Esophagus squamous epithelium (tissue), 5 donors: ENCODE measurements at regions not wholly inside any gene's neighbourhood (a gene's known extent, or its start where the extent isn't known, plus 50 kb on each side); places are given as distances from the start of the nearest gene placed in this dataset.

Experiments
- DNase-seq: peaks from one replicate; lab custom pipeline; 2025; lab: John Stamatoyannopoulos, UW
- H3K27ac ChIP-seq, 4 donors: fragments of 200-600 bp; sonication (generic); one replicate each; pipeline ENCODE4 v1.5.1; 2016 to 2019; ENCODE audit warnings: mild to moderate bottlenecking in 1 of 4
- H3K27me3 ChIP-seq, 4 donors: fragments of 200-600 bp; sonication (generic); 1 replicate in 3 of 4; 2 replicates in 1 of 4; pipeline versions ENCODE4 v1.5.1 to v1.6.0; 2017 to 2021; ENCODE audit warnings: antibody characterized with exemption in 1 of 4
- H3K36me3 ChIP-seq, 3 donors: fragments of 200-600 bp; sonication (generic); one replicate each; pipeline ENCODE4 v1.5.1; 2016 to 2019
- H3K4me1 ChIP-seq, 3 donors: fragments of 200-600 bp; sonication (generic); one replicate each; pipeline ENCODE4 v1.5.1; 2017 to 2019
- H3K4me3 ChIP-seq, 4 donors: fragments of 200-600 bp; sonication (generic); 1 replicate in 3 of 4; 2 replicates in 1 of 4; pipeline ENCODE4 v1.5.1; 2016 to 2019; ENCODE audit warnings: mild to moderate bottlenecking in 2 of 4, moderate library complexity in 1 of 4
- H3K9me3 ChIP-seq, 3 donors: fragments of 200-600 bp; sonication (generic); one replicate each; pipeline ENCODE4 v1.5.1; 2016 to 2019
- CTCF ChIP-seq, 6 experiments: fragments of 450-650 bp in 4 of 6; fragments of 200-600 bp in 2 of 6; sonication (generic) in 2 of 6; IDR thresholded peaks; one replicate each; pipeline ENCODE4 v1.5.1; 2016 to 2019; ENCODE audit warnings: antibody characterized with exemption in 6 of 6, mild to moderate bottlenecking in 4 of 6, moderate library complexity in 4 of 6
- POLR2A ChIP-seq, 4 donors: fragments of 450-650 bp; IDR thresholded peaks; one replicate each; pipeline ENCODE4 v1.6.1; 2017; ENCODE audit warnings: antibody characterized with exemption in 4 of 4, mild to moderate bottlenecking in 4 of 4, moderate library complexity in 3 of 4
- WGBS, 2 donors: methylation state at CpG; one replicate each; pipeline ENCODE4 v1.1.5; 2018; 5-methylcytosine and 5-hydroxymethylcytosine counted together
- intact Hi-C: fragments of 100-400 bp; cut with DNase I; formaldehyde crosslinking; loops from one replicate; pipeline ENCODE4 v1.15.0; 2022
- donor health status: DM: yes; HTN: yes; CAD: no.

GRCh38 chr1:228927946-228928898, 192.9 kb downstream of the RHOU start:
- TF ChIP-seq CTCF (IDR thresholded peaks at IDR 0.05), result no peak
- TF ChIP-seq POLR2A (IDR thresholded peaks at IDR 0.05), result no peak
- intact Hi-C loops, result no loop called here
- H3K36me3 ChIP-seq, result no peaks in the 10 kb centered on the region
- no peaks in the 10 kb centered on the region for H3K27me3 ChIP-seq
- no peaks in the 10 kb centered on the region for H3K4me1 ChIP-seq
- 77 to 80% methylated on average over 10 to 11 of the region's 12 CpGs for WGBS, 2 donors
- no peaks in the 10 kb centered on the region for H3K9me3 ChIP-seq
- no peak overlapping the region for H3K27ac ChIP-seq
- no peak overlapping the region for H3K4me3 ChIP-seq
- no peak for DNase-seq

- no peak for DNase-seq
- Histone ChIP-seq H3K9me3 (no peaks in the 10 kb centered on the region), H3K27ac (no peak overlapping the region), H3K4me3 (no peak overlapping the region), H3K4me1 (no peaks in the 10 kb centered on the region), H3K36me3 (no peaks in the 10 kb centered on the region), H3K27me3 (peaks cover 0 to 5% (median 0%) of the 10 kb centered on the region in 4 donors)
- intact Hi-C loops, result no loop called here
- no peak for TF ChIP-seq POLR2A (IDR thresholded peaks at IDR 0.05)
- no peak for TF ChIP-seq CTCF (IDR thresholded peaks at IDR 0.05)
- 54 to 57% methylated on average over 4 of the region's 4 CpGs for WGBS, 2 donors
Measured at GRCh38 chr1:228929476-228930027, 194.3 kb downstream of the RHOU start.

GRCh38 chr1:228930479-228930957, 195.2 kb downstream of the RHOU start:
- H3K4me1 ChIP-seq, result no peaks in the 10 kb centered on the region
- no peak overlapping the region for H3K4me3 ChIP-seq
- H3K27me3 ChIP-seq, result peaks cover 0 to 5% (median 0%) of the 10 kb centered on the region in 4 donors
- no peak overlapping the region for H3K27ac ChIP-seq
- no peaks in the 10 kb centered on the region for H3K9me3 ChIP-seq
- 61 to 65% methylated on average over 9 to 10 of the region's 10 CpGs for WGBS, 2 donors
- no peaks in the 10 kb centered on the region for H3K36me3 ChIP-seq
- intact Hi-C loops, result no loop called here
- DNase-seq, result no peak
- TF ChIP-seq CTCF (IDR thresholded peaks at IDR 0.05) (no peak), POLR2A (IDR thresholded peaks at IDR 0.05) (no peak)

GRCh38 chr1:228933753-228934152, 198.5 kb downstream of the RHOU start:
- H3K9me3 ChIP-seq, result no peaks in the 10 kb centered on the region
- H3K4me1 ChIP-seq, result peaks cover 0 to 18% (median 11%) of the 10 kb centered on the region in 3 donors
- TF ChIP-seq POLR2A (IDR thresholded peaks at IDR 0.05) (no peak), CTCF (IDR thresholded peaks at IDR 0.05) (no peak)
- no peak for DNase-seq
- WGBS, 2 donors, result 75 to 90% methylated on average over 2 of the region's 3 CpGs
- peaks cover 0 to 5% (median 0%) of the 10 kb centered on the region in 4 donors for H3K27me3 ChIP-seq
- no peaks in the 10 kb centered on the region for H3K36me3 ChIP-seq
- H3K27ac ChIP-seq, result no peak overlapping the region
- H3K4me3 ChIP-seq, result no peak overlapping the region
- intact Hi-C loops, result no loop called here

- no peak overlapping the region for H3K27ac ChIP-seq
Measured at GRCh38 chr1:228935198-228935663, 200.0 kb downstream of the RHOU start.

More at GRCh38 chr1:228935198-228935663, 200.0 kb downstream of the RHOU start:
- TF ChIP-seq CTCF (IDR thresholded peaks at IDR 0.05) (no peak), POLR2A (IDR thresholded peaks at IDR 0.05) (no peak)
- DNase-seq, result no peak
- Histone ChIP-seq H3K36me3 (no peaks in the 10 kb centered on the region), H3K27me3 (peaks cover 0 to 5% (median 0%) of the 10 kb centered on the region in 4 donors), H3K4me1 (peaks cover 0 to 22% (median 11%) of the 10 kb centered on the region in 3 donors), H3K4me3 (no peak overlapping the region), H3K9me3 (no peaks in the 10 kb centered on the region)
- intact Hi-C loops, result no loop called here
- 80 to 100% methylated on average over 3 to 4 of the region's 4 CpGs for WGBS, 2 donors
